IMR-90 (cell line): ENCODE measurements at regions not wholly inside any gene's neighbourhood (a gene's known extent, or its start where the extent isn't known, plus 50 kb on each side); places are given as distances from the start of the nearest gene placed in this dataset.
A peak's percentile ranks its signal among the peaks of the same experiment; 100 is the strongest.

Experiments
- ATAC-seq: fragments of 200-7000 bp; cut with Tn5 transposase; 2 replicates; pipeline ENCODE4 v1.9.1; 2020; ENCODE audit warnings: low read depth, mild to moderate bottlenecking, moderate library complexity
- BruUV-seq: library from RNA; stranded (reverse); fragments of 400-500 nt; replicated peaks from 2 replicates; lab custom pipeline; 2021; lab: Mats Ljungman, UMichigan
- CTCF ChIA-PET: fragments of 300-600 bp; formaldehyde crosslinking; extraction: SDS; loops from one replicate; lab custom pipeline; 2021; ENCODE audit warnings: antibody characterized with exemption; lab: Yijun Ruan, JAX
- POLR2A ChIA-PET: fragments of 300-600 bp; sonication (Branson Sonifier 250); formaldehyde crosslinking; loops from one replicate; lab custom pipeline; 2022; ENCODE audit warnings: antibody characterized with exemption; ENCODE audit not compliant: unreplicated experiment; lab: Charles Lee
- DNase-seq: peaks from one replicate; pipeline ENCODE4 v3.0.0; 2013
- H2AFZ ChIP-seq: replicated peaks from 2 replicates; pipeline ENCODE3; 2013; ENCODE audit warnings: low read length, mild to moderate bottlenecking; ENCODE audit not compliant: poor library complexity
- H2AK5ac ChIP-seq: 2 replicates; pipeline ENCODE4 v1.6.1; 2013; ENCODE audit warnings: low read depth, low read length, inconsistent platforms
- H2AK9ac ChIP-seq: replicated peaks from 2 replicates; pipeline ENCODE3; 2013; ENCODE audit warnings: mild to moderate bottlenecking, low read depth, low read length, moderate library complexity; ENCODE audit not compliant: poor library complexity
- H2BK120ac ChIP-seq: 2 replicates; pipeline ENCODE4 v1.6.1; 2013; ENCODE audit warnings: low read depth, low read length, inconsistent platforms
- H2BK15ac ChIP-seq: 3 replicates; pipeline ENCODE4 v1.6.1; 2013; ENCODE audit warnings: low read depth, low read length, inconsistent platforms
- H2BK20ac ChIP-seq: 2 replicates; pipeline ENCODE4 v1.6.1; 2013; ENCODE audit warnings: low read depth, mild to moderate bottlenecking, inconsistent platforms, low read length, moderate library complexity
- H2BK5ac ChIP-seq: 2 replicates; pipeline ENCODE4 v1.6.1; 2013; ENCODE audit warnings: mild to moderate bottlenecking, low read depth, low read length, inconsistent platforms; ENCODE audit not compliant: poor library complexity, severe bottlenecking
- H3K14ac ChIP-seq: replicated peaks from 2 replicates; pipeline ENCODE4 v1.6.1; 2013; ENCODE audit warnings: low read depth, low read length, inconsistent platforms
- H3K18ac ChIP-seq: 2 replicates; pipeline ENCODE4 v1.6.1; 2013; ENCODE audit warnings: low read depth, low read length, control low read depth
- H3K23ac ChIP-seq: 2 replicates; pipeline ENCODE4 v1.6.1; 2013; ENCODE audit warnings: low read depth, low read length, inconsistent platforms
- H3K27ac ChIP-seq: 2 replicates; pipeline ENCODE4 v1.5.1; 2013; ENCODE audit warnings: mild to moderate bottlenecking, control low read depth, low read length; ENCODE audit not compliant: insufficient read depth
- H3K27me3 ChIP-seq: 2 replicates; pipeline ENCODE4 v1.6.1; 2013; ENCODE audit warnings: low read length; ENCODE audit not compliant: control insufficient read depth, insufficient read depth
- H3K36me3 ChIP-seq: 2 replicates; pipeline ENCODE4 v1.6.1; 2013; ENCODE audit warnings: low read length, mixed read lengths; ENCODE audit not compliant: control insufficient read depth, insufficient read depth
- H3K4ac ChIP-seq: 2 replicates; pipeline ENCODE4 v1.6.1; 2013; ENCODE audit warnings: low read depth, low read length, inconsistent platforms
- H3K4me1 ChIP-seq: 2 replicates; pipeline ENCODE4 v1.6.1; 2013; ENCODE audit warnings: low read length, mixed read lengths; ENCODE audit not compliant: control insufficient read depth, insufficient read depth
- H3K4me2 ChIP-seq: 2 replicates; pipeline ENCODE4 v1.6.1; 2013; ENCODE audit warnings: low read depth, mild to moderate bottlenecking, control low read depth, low read length, moderate library complexity
- H3K4me3 ChIP-seq: 2 replicates; pipeline ENCODE4 v1.5.1; 2013; ENCODE audit warnings: low read depth, mild to moderate bottlenecking, control low read depth, low read length, moderate library complexity; ENCODE audit not compliant: insufficient read depth
- H3K56ac ChIP-seq: 2 replicates; pipeline ENCODE4 v1.6.1; 2013; ENCODE audit warnings: low read length, inconsistent platforms; ENCODE audit not compliant: insufficient read depth; ENCODE audit errors: extremely low read depth
- H3K79me1 ChIP-seq, 2 experiments: 2 replicates each; pipeline ENCODE4 v1.6.1; 2013; ENCODE audit warnings: low read length in 2 of 2, inconsistent platforms in 1 of 2, low read depth in 1 of 2
- H3K9ac ChIP-seq: 2 replicates; pipeline ENCODE4 v1.6.1; 2013; ENCODE audit warnings: low read depth, low read length, control low read depth
- H3K9me1 ChIP-seq: 2 replicates; pipeline ENCODE4 v1.6.1; 2013; ENCODE audit warnings: low read length, inconsistent platforms; ENCODE audit not compliant: insufficient read depth
- H3K9me3 ChIP-seq: 2 replicates; pipeline ENCODE4 v1.6.1; 2013; ENCODE audit warnings: low read length; ENCODE audit not compliant: control insufficient read depth, insufficient read depth
- H4K20me1 ChIP-seq: 2 replicates; pipeline ENCODE4 v1.6.1; 2013; ENCODE audit warnings: low read length, inconsistent platforms; ENCODE audit not compliant: insufficient read depth
- H4K5ac ChIP-seq: 2 replicates; pipeline ENCODE4 v1.6.1; 2013; ENCODE audit warnings: mild to moderate bottlenecking, low read depth, low read length, control low read depth
- H4K8ac ChIP-seq, 2 experiments: 2 replicates each; pipeline ENCODE4 v1.6.1; 2013; ENCODE audit warnings: low read depth in 2 of 2, low read length in 2 of 2, control low read depth in 1 of 2, inconsistent platforms in 1 of 2
- H4K91ac ChIP-seq: 2 replicates; pipeline ENCODE4 v1.6.1; 2013; ENCODE audit warnings: low read depth, low read length, inconsistent platforms; ENCODE audit not compliant: insufficient read depth
- CEBPB ChIP-seq: IDR thresholded peaks from 2 replicates; pipeline ENCODE4 v1.6.1; 2012; ENCODE audit warnings: low read depth, low read length, improper control_type of control experiment
- MAFK ChIP-seq: IDR thresholded peaks from 2 replicates; pipeline ENCODE4 v1.6.1; 2012; ENCODE audit warnings: low read depth, low read length, improper control_type of control experiment
- RCOR1 ChIP-seq: IDR thresholded peaks from 2 replicates; pipeline ENCODE4 v1.6.1; 2012; ENCODE audit warnings: mild to moderate bottlenecking, low read length, improper control_type of control experiment; ENCODE audit not compliant: insufficient replicate concordance
- RFX5 ChIP-seq: IDR thresholded peaks from 2 replicates; pipeline ENCODE4 v1.8.0; 2012; ENCODE audit warnings: low read depth, mild to moderate bottlenecking, low read length, moderate library complexity
- WGBS, 2 experiments: methylation state at CpG; one replicate each; pipeline versions ENCODE4 v1.1.5 to v1.1.7; 2013; ENCODE audit warnings: missing lambda C conversion rate in 2 of 2; ENCODE audit not compliant: insufficient read length in 1 of 2; ENCODE audit errors: extremely low coverage in 2 of 2; 5-methylcytosine and 5-hydroxymethylcytosine counted together
- dilution Hi-C: fragments of 300-500 bp; cut with HindIII; formaldehyde crosslinking; loops from one replicate; pipeline ENCODE4 v1.14.3; 2018; ENCODE audit warnings: low sequenced_read_pairs; ENCODE audit not compliant: unreplicated experiment
- in situ Hi-C: fragments of 300-500 bp; cut with MboI; formaldehyde crosslinking; loops from 3 replicates; pipeline ENCODE4 v1.14.3; 2019; ENCODE audit warnings: low sequenced_read_pairs, inconsistent platforms, mixed read lengths
- intact Hi-C: fragments of 100-400 bp; cut with micrococcal nuclease; formaldehyde crosslinking; loops from 2 replicates; pipeline ENCODE4 v1.10.0; 2022

GRCh38 chr4:31071508-31072486 is 351.6 kb downstream of the PCDH7 start:
- no peak overlapping the region for H3K27ac ChIP-seq
- no peaks in the 10 kb centered on the region for H3K9me3 ChIP-seq
- ATAC-seq (no peak), DNase-seq (peak; percentile 15)
- H3K9ac ChIP-seq, result no peak overlapping the region
- no peak overlapping the region for H4K91ac ChIP-seq
- no peak overlapping the region for H3K14ac ChIP-seq
- H3K4ac ChIP-seq, result no peak overlapping the region
- no peak overlapping the region for H2AK9ac ChIP-seq
- H3K18ac ChIP-seq, result no peak overlapping the region
- H3K79me1 ChIP-seq, result no peaks in the 10 kb centered on the region
- no peaks in the 10 kb centered on the region for H3K36me3 ChIP-seq
- H2BK5ac ChIP-seq, result no peak overlapping the region
- H2BK20ac ChIP-seq, result no peak overlapping the region
- dilution Hi-C loops, result no loop called here
- no peak overlapping the region for H4K5ac ChIP-seq
- H2BK15ac ChIP-seq, result no peak overlapping the region
- no peak for TF ChIP-seq RCOR1
- TF ChIP-seq MAFK, result no peak
- no peak for TF ChIP-seq RFX5
- TF ChIP-seq CEBPB, result peak; percentile 62; the same call in 1 of the 2 replicates
- H3K56ac ChIP-seq, result no peak overlapping the region
- no peak overlapping the region for H3K23ac ChIP-seq
- no peak overlapping the region for H2BK120ac ChIP-seq
- no peak overlapping the region for H2AFZ ChIP-seq
- BruUV-seq, result no TSS peak
- H3K4me1 ChIP-seq, result no peaks in the 10 kb centered on the region
- POLR2A ChIA-PET, result no interaction called here
- no peak overlapping the region for H2AK5ac ChIP-seq
- no CpG with 5 or more reads among the region's 3 CpGs for WGBS, 2 experiments
- in situ Hi-C loops, result no loop called here
- H3K27me3 ChIP-seq, result no peaks in the 10 kb centered on the region
- intact Hi-C loops, result no loop called here
- H3K9me1 ChIP-seq, result no peaks in the 10 kb centered on the region
- H3K4me3 ChIP-seq, result no peak overlapping the region
- CTCF ChIA-PET, result interaction anchor here (0.9 kb wide), 1 partner anchor 11 kb away, joined by 6 read pairs; no protein-coding TSS in a partner anchor
- H4K8ac ChIP-seq, result no peak overlapping the region
- H4K20me1 ChIP-seq, result no peaks in the 10 kb centered on the region
- H3K4me2 ChIP-seq, result no peak overlapping the region
